ENCODE measurements at regions not wholly inside any gene's neighbourhood (a gene's known extent, or its start where the extent isn't known, plus 50 kb on each side); places are given as distances from the start of the nearest gene placed in this dataset.

GRCh38 chr2:199101487-199101886, 356.3 kb downstream of the SATB2 start:
- no peak for DNase-seq (ENCODE audit: low spot score in 2 of 2)
- Histone ChIP-seq H3K27me3 (no peaks in the 10 kb centered on the region), H3K36me3 (no peaks in the 10 kb centered on the region), H3K27ac (no peak overlapping the region), H3K4me3 (no peak overlapping the region), H3K4me1 (no peaks in the 10 kb centered on the region), H3K9me3 (no peaks in the 10 kb centered on the region)
- TF ChIP-seq POLR2A (IDR thresholded peaks at IDR 0.05) (no peak), EP300 (IDR thresholded peaks at IDR 0.05) (no peak), CTCF (IDR thresholded peaks at IDR 0.05) (no peak), POLR2AphosphoS5 (IDR thresholded peaks at IDR 0.05) (no peak)
- 86% methylated on average over 3 of the region's 3 CpGs for WGBS

- Histone ChIP-seq H3K4me3 (no peak overlapping the region), H3K9me3 (no peaks in the 10 kb centered on the region), H3K27ac (no peak overlapping the region), H3K4me1 (no peaks in the 10 kb centered on the region), H3K36me3 (no peaks in the 10 kb centered on the region), H3K27me3 (no peaks in the 10 kb centered on the region)
- no peak for TF ChIP-seq EP300 (IDR thresholded peaks at IDR 0.05)
- no peak for TF ChIP-seq CTCF (IDR thresholded peaks at IDR 0.05)
- TF ChIP-seq POLR2A (IDR thresholded peaks at IDR 0.05), result no peak
- TF ChIP-seq POLR2AphosphoS5 (IDR thresholded peaks at IDR 0.05), result no peak
- no peak for DNase-seq (ENCODE audit: low spot score in 2 of 2)
- WGBS, result 75% methylated on average over 4 of the region's 4 CpGs
These were observed 357.2 kb downstream of the SATB2 start for GRCh38 chr2:199100326-199101110.

- Histone ChIP-seq H3K4me3 (no peak overlapping the region), H3K27me3 (no peaks in the 10 kb centered on the region), H3K36me3 (no peaks in the 10 kb centered on the region), H3K27ac (no peak overlapping the region), H3K4me1 (no peaks in the 10 kb centered on the region), H3K9me3 (no peaks in the 10 kb centered on the region)
- TF ChIP-seq EP300 (IDR thresholded peaks at IDR 0.05) (no peak), POLR2A (IDR thresholded peaks at IDR 0.05) (no peak), POLR2AphosphoS5 (IDR thresholded peaks at IDR 0.05) (no peak), CTCF (IDR thresholded peaks at IDR 0.05) (no peak)
- 85% methylated on average over 1 of the region's 2 CpGs for WGBS
- DNase-seq (ENCODE audit: low spot score in 2 of 2), result no peak
These were observed 365.3 kb downstream of the SATB2 start for GRCh38 chr2:199092419-199092818.

- Histone ChIP-seq H3K9me3 (no peaks in the 10 kb centered on the region), H3K36me3 (no peaks in the 10 kb centered on the region), H3K27ac (no peak overlapping the region), H3K4me3 (no peak overlapping the region), H3K4me1 (no peaks in the 10 kb centered on the region), H3K27me3 (no peaks in the 10 kb centered on the region)
- DNase-seq (ENCODE audit: low spot score in 2 of 2), result no peak
- 82% methylated on average over 5 of the region's 5 CpGs for WGBS
- TF ChIP-seq EP300 (IDR thresholded peaks at IDR 0.05) (no peak), CTCF (IDR thresholded peaks at IDR 0.05) (no peak), POLR2A (IDR thresholded peaks at IDR 0.05) (no peak), POLR2AphosphoS5 (IDR thresholded peaks at IDR 0.05) (no peak)
These were observed 372.5 kb downstream of the SATB2 start for GRCh38 chr2:199085261-199085660.

GRCh38 chr2:199070322-199070949, 387.3 kb downstream of the SATB2 start:
- Histone ChIP-seq H3K9me3 (no peaks in the 10 kb centered on the region), H3K4me3 (no peak overlapping the region), H3K36me3 (no peaks in the 10 kb centered on the region), H3K27me3 (no peaks in the 10 kb centered on the region), H3K4me1 (no peaks in the 10 kb centered on the region), H3K27ac (no peak overlapping the region)
- 75% methylated on average over 1 of the region's 1 CpG for WGBS
- no peak for DNase-seq (ENCODE audit: low spot score in 2 of 2)
- TF ChIP-seq POLR2AphosphoS5 (IDR thresholded peaks at IDR 0.05), result no peak
- TF ChIP-seq CTCF (IDR thresholded peaks at IDR 0.05), result no peak
- no peak for TF ChIP-seq EP300 (IDR thresholded peaks at IDR 0.05)
- no peak for TF ChIP-seq POLR2A (IDR thresholded peaks at IDR 0.05)

All from suprapubic skin (tissue), 4 donors.